Prostate gland (tissue), 2 donors: ENCODE measurements at regions not wholly inside any gene's neighbourhood (a gene's known extent, or its start where the extent isn't known, plus 50 kb on each side); places are given as distances from the start of the nearest gene placed in this dataset.

Experiments
- DNase-seq: peaks from one replicate; pipeline ENCODE4 v3.0.0-alpha.2; 2019; ENCODE audit warnings: low spot score
- H3K27ac ChIP-seq, 2 donors: fragments of 200-600 bp; sonication (generic); 2 replicates each; pipeline ENCODE4 v1.5.1; 2017 to 2019
- H3K27me3 ChIP-seq: fragments of 200-600 bp; sonication (generic); replicated peaks from 2 replicates; pipeline ENCODE4 v1.5.1; 2019; ENCODE audit not compliant: insufficient read depth
- H3K36me3 ChIP-seq, 2 donors: fragments of 200-600 bp; sonication (generic); 1 replicate in 1 of 2; 2 replicates in 1 of 2; pipeline versions ENCODE4 v1.5.1 to v1.8.1; 2017 to 2019
- H3K4me1 ChIP-seq: fragments of 200-600 bp; sonication (generic); replicated peaks from 2 replicates; pipeline ENCODE4 v1.5.1; 2019
- H3K4me3 ChIP-seq, 2 donors: fragments of 200-600 bp; sonication (generic); 2 replicates each; pipeline ENCODE4 v1.5.1; 2017 to 2019
- H3K9me3 ChIP-seq: fragments of 200-600 bp; sonication (generic); 2 replicates; pipeline ENCODE4 v1.5.1; 2017
- POLR2A ChIP-seq: fragments of 450-650 bp; IDR thresholded peaks from one replicate; pipeline ENCODE4 v1.6.1; 2016; ENCODE audit warnings: antibody characterized with exemption, mild to moderate bottlenecking
- POLR2AphosphoS5 ChIP-seq: sonication (generic); formaldehyde crosslinking; IDR thresholded peaks from one replicate; pipeline ENCODE4 v1.6.1; 2017; ENCODE audit warnings: antibody characterized with exemption
- WGBS: methylation state at CpG from one replicate; pipeline ENCODE4 v1.1.5; 2018; 5-methylcytosine and 5-hydroxymethylcytosine counted together
- intact Hi-C: fragments of 100-400 bp; cut with DNase I; formaldehyde crosslinking; loops from one replicate; pipeline ENCODE4 v1.14.2; 2022
- TF ChIP-seq, protein P1 (sequence below), 4 experiments: fragments of 200-600 bp in 2 of 4; fragments of 450-650 bp in 2 of 4; sonication (generic) in 2 of 4; IDR thresholded peaks; 1 replicate in 3 of 4; 2 replicates in 1 of 4; pipeline ENCODE4 v1.5.1; 2016 to 2019; ENCODE audit warnings: antibody characterized with exemption in 4 of 4, mild to moderate bottlenecking in 2 of 4, moderate library complexity in 2 of 4

DNA sequence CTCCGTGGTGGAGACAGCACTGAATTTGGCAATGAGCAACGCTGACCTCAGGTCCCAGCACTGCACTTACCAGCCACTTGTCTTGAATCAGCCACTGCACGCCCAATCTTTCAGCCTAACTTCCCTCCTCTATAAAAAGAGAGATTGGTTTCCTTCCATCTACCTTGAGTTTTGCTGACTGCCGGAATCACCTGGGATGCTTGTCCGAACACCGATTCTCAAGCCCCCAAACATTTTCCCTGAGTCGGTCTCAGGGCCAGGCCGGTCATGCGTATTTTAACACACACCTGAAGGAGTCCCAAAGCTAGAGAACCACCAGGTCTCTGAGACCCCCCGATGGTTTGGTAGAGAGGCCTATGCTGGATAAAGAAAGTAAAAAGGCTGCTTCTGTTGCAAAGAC lies 131.5 kb downstream of the SPATA19 start:
- intact Hi-C loops = no loop called here
- no peaks in the 10 kb centered on the region for H3K27me3 ChIP-seq
- DNase-seq = no peak

DNA sequence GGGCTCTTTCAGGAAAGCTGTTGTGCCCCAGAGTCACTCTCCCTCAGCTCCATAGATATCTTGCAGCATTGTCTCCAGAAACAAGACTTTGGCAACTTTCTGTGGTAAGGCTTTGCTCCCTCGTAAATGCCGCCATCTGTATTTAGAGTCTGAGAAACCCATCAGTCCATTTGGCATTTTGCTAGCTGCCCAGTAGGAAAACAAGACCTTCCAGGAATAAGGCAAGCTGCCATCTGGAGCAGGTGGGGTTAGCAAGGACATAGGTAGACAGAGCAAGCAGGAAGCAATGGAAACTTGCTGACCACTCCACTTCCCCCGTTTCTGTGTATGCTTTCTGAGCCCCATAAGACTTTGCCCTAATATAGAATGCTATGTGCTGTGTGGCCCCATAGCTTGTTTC lies 131.9 kb downstream of the SPATA19 start:
- intact Hi-C loops = no loop called here
- Histone ChIP-seq H3K27ac (no peak overlapping the region), H3K9me3 (no peaks in the 10 kb centered on the region), H3K27me3 (no peaks in the 10 kb centered on the region), H3K4me3 (no peak overlapping the region), H3K36me3 (no peaks in the 10 kb centered on the region), H3K4me1 (no peaks in the 10 kb centered on the region)
- no peak for TF ChIP-seq POLR2A
- TF ChIP-seq, protein P1, sequence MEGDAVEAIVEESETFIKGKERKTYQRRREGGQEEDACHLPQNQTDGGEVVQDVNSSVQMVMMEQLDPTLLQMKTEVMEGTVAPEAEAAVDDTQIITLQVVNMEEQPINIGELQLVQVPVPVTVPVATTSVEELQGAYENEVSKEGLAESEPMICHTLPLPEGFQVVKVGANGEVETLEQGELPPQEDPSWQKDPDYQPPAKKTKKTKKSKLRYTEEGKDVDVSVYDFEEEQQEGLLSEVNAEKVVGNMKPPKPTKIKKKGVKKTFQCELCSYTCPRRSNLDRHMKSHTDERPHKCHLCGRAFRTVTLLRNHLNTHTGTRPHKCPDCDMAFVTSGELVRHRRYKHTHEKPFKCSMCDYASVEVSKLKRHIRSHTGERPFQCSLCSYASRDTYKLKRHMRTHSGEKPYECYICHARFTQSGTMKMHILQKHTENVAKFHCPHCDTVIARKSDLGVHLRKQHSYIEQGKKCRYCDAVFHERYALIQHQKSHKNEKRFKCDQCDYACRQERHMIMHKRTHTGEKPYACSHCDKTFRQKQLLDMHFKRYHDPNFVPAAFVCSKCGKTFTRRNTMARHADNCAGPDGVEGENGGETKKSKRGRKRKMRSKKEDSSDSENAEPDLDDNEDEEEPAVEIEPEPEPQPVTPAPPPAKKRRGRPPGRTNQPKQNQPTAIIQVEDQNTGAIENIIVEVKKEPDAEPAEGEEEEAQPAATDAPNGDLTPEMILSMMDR (IDR thresholded peaks at IDR 0.05) = no peak
- no peak for DNase-seq
- WGBS = 92% methylated on average over 3 of the region's 3 CpGs

More for the DNA sequence above, 131.5 kb downstream of the SPATA19 start:
- TF ChIP-seq, protein P1 (IDR thresholded peaks at IDR 0.05) = no peak
- TF ChIP-seq POLR2A = no peak
- no peak for TF ChIP-seq POLR2AphosphoS5
- Histone ChIP-seq H3K9me3 (no peaks in the 10 kb centered on the region), H3K27ac (no peak overlapping the region), H3K4me1 (no peaks in the 10 kb centered on the region), H3K36me3 (no peaks in the 10 kb centered on the region), H3K4me3 (no peak overlapping the region)
- WGBS = 93% methylated on average over 10 of the region's 10 CpGs

DNA sequence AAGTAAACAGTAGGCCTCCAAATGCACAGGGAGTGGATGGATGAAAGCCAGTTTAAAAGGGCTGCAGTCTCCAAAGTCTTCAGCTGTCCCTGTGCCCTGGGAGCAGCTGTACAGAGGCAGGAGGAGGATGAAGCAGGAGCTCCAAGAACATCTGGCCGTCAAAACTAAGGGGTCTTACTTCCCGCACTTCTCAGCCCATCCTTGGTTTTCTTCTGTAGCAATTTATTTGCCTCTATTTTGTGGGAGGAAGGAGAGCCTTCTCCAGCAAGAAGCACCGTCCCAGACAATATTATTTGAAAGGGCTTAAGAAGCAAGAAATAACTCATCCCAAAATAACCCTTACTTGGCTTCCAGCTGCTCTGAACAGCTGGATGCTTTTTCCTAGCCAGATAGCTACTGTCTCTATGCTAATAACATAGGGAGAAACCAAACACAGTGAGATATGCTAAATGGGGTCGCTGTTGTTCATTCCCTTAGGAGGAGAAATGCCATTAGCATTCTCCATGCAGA lies 133.2 kb downstream of the SPATA19 start:
- TF ChIP-seq, protein P1 (IDR thresholded peaks at IDR 0.05) = no peak
- TF ChIP-seq POLR2AphosphoS5 (no peak), POLR2A (no peak)
- intact Hi-C loops = no loop called here
- H3K27me3 ChIP-seq = no peaks in the 10 kb centered on the region
- H3K27ac ChIP-seq = no peak overlapping the region
- 15% methylated on average over 4 of the region's 4 CpGs for WGBS
- H3K4me1 ChIP-seq = no peaks in the 10 kb centered on the region
- DNase-seq = no peak
- no peak overlapping the region for H3K4me3 ChIP-seq
- H3K36me3 ChIP-seq = no peaks in the 10 kb centered on the region
- H3K9me3 ChIP-seq = no peaks in the 10 kb centered on the region

DNA sequence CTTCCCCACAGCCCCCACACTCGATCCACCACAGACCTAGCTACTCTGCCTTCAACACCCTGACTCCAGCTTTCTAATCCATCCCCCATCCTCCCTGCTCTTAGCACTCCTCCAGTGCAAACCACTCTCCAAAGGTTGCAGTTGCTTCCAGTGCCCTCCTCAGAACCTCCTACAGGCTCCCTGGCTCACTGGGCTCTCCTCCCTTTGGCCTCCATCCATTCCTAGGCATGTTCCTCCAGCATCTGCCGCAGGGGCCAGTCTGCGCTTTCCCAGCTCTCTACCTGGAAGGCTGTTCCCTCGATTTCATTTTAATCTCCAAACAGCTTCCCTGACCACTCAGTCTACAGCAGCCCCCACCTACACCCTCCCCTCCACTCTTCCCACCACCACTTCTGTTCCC lies 133.8 kb downstream of the SPATA19 start:
- no peak overlapping the region for H3K27ac ChIP-seq
- H3K9me3 ChIP-seq = no peaks in the 10 kb centered on the region
- DNase-seq = no peak
- WGBS = 44% methylated on average over 4 of the region's 4 CpGs
- no peak overlapping the region for H3K4me3 ChIP-seq
- intact Hi-C loops = no loop called here
- no peaks in the 10 kb centered on the region for H3K36me3 ChIP-seq
- TF ChIP-seq, protein P1 (IDR thresholded peaks at IDR 0.05) = no peak
- TF ChIP-seq POLR2AphosphoS5 = no peak
- TF ChIP-seq POLR2A = no peak
- H3K27me3 ChIP-seq = no peaks in the 10 kb centered on the region
- H3K4me1 ChIP-seq = no peaks in the 10 kb centered on the region

DNA sequence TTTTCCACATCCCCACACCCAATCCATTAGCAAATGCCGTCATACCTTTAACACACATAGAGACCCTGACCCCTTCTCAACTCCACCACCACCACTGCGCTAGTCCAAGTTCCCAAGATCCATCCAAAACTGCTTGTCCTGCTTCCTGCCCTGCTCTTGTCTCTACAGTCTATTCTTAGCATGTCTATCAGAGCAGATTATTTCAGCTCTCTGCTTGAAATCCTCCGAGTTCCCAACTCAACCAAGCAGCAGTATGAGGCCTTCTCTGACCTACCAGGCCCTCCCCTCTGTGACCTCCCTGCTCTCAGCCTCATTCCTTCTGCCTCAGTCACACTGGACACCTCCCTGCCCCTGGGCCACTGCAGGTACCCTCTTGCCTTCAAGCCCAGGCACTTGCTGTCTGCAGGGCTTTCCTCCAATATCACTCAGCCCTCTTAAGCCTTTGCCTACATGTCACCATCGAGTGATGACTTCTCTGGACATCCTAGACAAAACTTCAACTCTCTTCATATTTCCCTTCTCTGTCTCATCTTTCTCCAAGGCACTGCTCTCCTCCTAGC lies 134.6 kb downstream of the SPATA19 start:
- no peaks in the 10 kb centered on the region for H3K36me3 ChIP-seq
- intact Hi-C loops = no loop called here
- no peak overlapping the region for H3K4me3 ChIP-seq
- no peaks in the 10 kb centered on the region for H3K9me3 ChIP-seq
- no peaks in the 10 kb centered on the region for H3K4me1 ChIP-seq
- H3K27me3 ChIP-seq = no peaks in the 10 kb centered on the region
- DNase-seq = no peak
- no peak overlapping the region for H3K27ac ChIP-seq
- WGBS = 93% methylated on average over 4 of the region's 4 CpGs
- TF ChIP-seq, protein P1 (IDR thresholded peaks at IDR 0.05) = no peak
- TF ChIP-seq POLR2A = no peak
- TF ChIP-seq POLR2AphosphoS5 = no peak
